ENCODE measurements at regions not wholly inside any gene's neighbourhood (a gene's known extent, or its start where the extent isn't known, plus 50 kb on each side); places are given as distances from the start of the nearest gene placed in this dataset.

DNA sequence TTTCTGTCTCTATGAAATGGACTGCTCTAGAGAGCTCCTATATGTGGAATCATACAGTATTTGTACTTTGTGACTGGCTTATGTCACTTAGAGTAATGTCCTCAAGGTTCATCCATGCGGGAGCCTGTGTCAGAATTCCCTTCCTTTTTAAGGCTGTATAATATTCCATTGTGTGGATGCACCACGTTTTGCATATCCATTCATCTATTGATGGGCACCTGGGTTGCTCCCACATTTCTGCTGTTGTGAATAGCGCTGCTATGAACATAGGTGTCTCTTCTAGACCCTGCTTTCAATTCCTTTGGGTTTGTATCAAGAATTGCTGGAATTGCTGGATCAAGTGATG lies 155.4 kb downstream of the BMP7 start:
- no peaks in the 10 kb centered on the region for H3K9me3 ChIP-seq
- intact Hi-C loops (cut with DNase I) = no loop called here

DNA sequence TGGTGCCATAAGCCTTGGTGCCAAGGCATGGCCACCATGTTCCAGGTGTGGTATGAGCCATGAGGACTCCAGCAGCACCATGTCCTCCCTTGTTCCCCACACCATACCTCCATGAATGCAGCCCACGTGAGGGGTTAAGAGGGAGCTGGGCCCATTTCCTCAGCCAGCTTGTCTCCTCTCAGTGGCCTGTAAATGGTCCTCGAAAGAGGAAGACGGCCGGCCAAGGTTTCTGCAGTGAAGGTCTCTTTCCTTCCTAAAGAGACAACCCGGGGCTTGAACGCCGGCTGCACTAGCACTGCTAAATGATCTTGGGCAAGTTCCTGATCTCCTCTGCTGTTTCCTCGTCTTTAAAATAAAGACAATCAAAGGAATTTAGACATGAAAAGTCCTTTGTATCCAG lies 154.0 kb downstream of the BMP7 start:
- TF ChIP-seq, protein P1, sequence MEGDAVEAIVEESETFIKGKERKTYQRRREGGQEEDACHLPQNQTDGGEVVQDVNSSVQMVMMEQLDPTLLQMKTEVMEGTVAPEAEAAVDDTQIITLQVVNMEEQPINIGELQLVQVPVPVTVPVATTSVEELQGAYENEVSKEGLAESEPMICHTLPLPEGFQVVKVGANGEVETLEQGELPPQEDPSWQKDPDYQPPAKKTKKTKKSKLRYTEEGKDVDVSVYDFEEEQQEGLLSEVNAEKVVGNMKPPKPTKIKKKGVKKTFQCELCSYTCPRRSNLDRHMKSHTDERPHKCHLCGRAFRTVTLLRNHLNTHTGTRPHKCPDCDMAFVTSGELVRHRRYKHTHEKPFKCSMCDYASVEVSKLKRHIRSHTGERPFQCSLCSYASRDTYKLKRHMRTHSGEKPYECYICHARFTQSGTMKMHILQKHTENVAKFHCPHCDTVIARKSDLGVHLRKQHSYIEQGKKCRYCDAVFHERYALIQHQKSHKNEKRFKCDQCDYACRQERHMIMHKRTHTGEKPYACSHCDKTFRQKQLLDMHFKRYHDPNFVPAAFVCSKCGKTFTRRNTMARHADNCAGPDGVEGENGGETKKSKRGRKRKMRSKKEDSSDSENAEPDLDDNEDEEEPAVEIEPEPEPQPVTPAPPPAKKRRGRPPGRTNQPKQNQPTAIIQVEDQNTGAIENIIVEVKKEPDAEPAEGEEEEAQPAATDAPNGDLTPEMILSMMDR (IDR thresholded peaks at IDR 0.05) = no peak
- Histone ChIP-seq H3K4me1 (no peaks in the 10 kb centered on the region), H3K4me3 (no peak overlapping the region), H3K27ac (no peak overlapping the region), H3K36me3 (no peaks in the 10 kb centered on the region), H3K27me3 (ENCODE audit: low read depth) (peaks cover 5% of the 10 kb centered on the region), H3K9me3 (no peaks in the 10 kb centered on the region)
- intact Hi-C loops (cut with DNase I) = no loop called here
- DNase-seq (no peak), ATAC-seq (no peak)

More for the DNA sequence above, 155.4 kb downstream of the BMP7 start:
- Histone ChIP-seq H3K4me1 (no peaks in the 10 kb centered on the region), H3K36me3 (no peaks in the 10 kb centered on the region), H3K27me3 (ENCODE audit: low read depth) (peaks cover 5% of the 10 kb centered on the region), H3K27ac (no peak overlapping the region), H3K4me3 (no peak overlapping the region)
- TF ChIP-seq, protein P1 (IDR thresholded peaks at IDR 0.05) = no peak
- DNase-seq (no peak), ATAC-seq (no peak)

DNA sequence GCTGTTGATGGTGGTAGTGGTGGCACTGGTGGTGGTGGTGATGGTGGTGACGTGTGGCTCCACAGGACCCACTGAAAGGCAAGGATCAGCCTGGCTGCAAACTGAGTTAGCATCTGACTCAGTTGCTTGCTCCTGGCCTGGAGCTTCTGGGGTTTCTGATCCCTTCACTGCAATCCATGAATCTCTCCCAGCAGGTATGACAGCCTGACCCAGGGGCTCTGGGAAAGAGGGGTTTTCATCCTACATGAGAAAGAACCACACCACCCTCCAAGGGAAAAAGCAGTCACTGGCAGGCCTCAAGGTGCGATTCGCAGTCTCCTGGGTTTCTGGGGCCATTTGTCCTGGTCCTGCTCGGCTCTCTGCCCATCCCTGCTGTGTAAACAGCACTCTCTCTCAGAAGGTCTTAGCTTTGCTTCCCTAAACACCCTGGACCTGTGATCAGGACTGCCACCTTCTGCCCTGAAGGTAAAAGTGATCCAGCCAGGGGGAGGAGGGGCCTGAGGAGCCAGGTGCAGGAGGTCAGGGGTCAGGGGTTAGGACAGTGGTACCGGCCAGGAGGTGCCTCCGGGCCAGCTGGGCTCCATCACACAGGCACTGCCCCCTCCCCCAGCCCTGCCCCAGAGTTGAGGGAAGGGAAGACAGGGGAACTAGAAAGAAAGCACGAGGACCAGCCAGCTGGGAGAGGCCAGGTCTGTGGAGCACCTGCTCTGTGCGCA lies 152.0 kb downstream of the BMP7 start:
- intact Hi-C loops (cut with DNase I) = no loop called here
- no peaks in the 10 kb centered on the region for H3K4me1 ChIP-seq
- H3K4me3 ChIP-seq = no peak overlapping the region
- H3K9me3 ChIP-seq = no peaks in the 10 kb centered on the region
- no peak for ATAC-seq
- no peaks in the 10 kb centered on the region for H3K27me3 ChIP-seq (ENCODE audit: low read depth)
- no peaks in the 10 kb centered on the region for H3K36me3 ChIP-seq
- H3K27ac ChIP-seq = no peak overlapping the region
- no peak for DNase-seq
- TF ChIP-seq, protein P1 (IDR thresholded peaks at IDR 0.05) = no peak

DNA sequence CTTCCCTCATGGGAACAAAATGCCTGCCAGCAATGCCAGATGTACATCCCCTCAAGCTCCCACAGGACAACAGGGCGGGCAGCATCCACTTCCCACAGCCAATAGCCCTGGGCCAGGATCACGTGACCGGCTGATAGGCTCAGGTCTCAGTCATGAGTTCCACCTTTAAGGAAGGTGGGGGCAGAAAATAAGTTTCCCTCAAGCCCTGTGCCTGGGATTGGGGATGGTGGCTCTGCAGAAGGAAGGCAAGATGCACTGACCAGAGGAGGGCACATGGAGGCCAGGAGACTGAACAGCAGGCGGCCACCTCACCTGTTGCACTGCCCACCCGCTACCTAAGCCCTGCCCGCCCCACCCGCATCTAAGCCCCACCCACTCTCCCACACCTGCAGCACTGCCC lies 149.1 kb downstream of the BMP7 start:
- TF ChIP-seq, protein P1 (IDR thresholded peaks at IDR 0.05) = no peak
- H3K27ac ChIP-seq = no peak overlapping the region
- no peaks in the 10 kb centered on the region for H3K9me3 ChIP-seq
- no peaks in the 10 kb centered on the region for H3K27me3 ChIP-seq (ENCODE audit: low read depth)
- no peaks in the 10 kb centered on the region for H3K4me1 ChIP-seq
- H3K4me3 ChIP-seq = no peak overlapping the region
- H3K36me3 ChIP-seq = no peaks in the 10 kb centered on the region
- intact Hi-C loops (cut with DNase I) = no loop called here
- ATAC-seq = no peak
- no peak for DNase-seq

DNA sequence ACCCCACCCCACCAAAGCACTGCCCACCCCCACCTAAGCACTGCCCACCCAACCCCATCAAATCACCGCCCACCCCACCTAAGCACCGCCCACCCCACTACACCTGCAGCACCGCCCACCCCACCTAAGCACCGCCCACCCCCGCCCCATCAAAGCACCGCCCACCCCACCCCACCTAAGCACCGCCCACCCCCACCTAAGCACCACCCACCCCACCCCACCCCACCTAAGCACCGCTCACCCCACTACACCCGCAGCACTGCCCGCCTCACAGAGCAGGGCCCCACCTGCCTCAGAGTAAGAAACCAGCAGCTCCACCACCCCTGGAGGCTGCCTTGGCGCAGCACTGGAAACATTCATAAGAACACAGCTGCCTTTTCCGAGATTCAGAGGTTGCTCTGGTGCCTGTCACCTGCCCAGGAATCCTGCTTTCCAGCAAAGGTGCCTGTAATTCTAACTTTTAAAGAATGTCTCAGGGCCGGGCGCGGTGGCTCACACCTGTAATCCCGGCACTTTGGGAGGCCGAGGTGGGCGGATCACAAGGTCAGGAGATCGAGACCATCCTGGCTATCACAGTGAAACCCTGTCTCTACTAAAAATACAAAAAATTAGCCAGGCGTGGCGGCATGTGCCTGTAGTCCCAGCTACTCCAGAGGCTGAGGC lies 148.2 kb downstream of the BMP7 start:
- Histone ChIP-seq H3K9me3 (no peaks in the 10 kb centered on the region), H3K27me3 (ENCODE audit: low read depth) (no peaks in the 10 kb centered on the region), H3K4me1 (no peaks in the 10 kb centered on the region), H3K4me3 (no peak overlapping the region), H3K36me3 (no peaks in the 10 kb centered on the region), H3K27ac (no peak overlapping the region)
- intact Hi-C loops (cut with DNase I) = no loop called here
- TF ChIP-seq, protein P1 (IDR thresholded peaks at IDR 0.05) = no peak
- ATAC-seq (no peak), DNase-seq (no peak)

Data from lower lobe of right lung (tissue), 2 donors.